ENCODE measurements at regions not wholly inside any gene's neighbourhood (a gene's known extent, or its start where the extent isn't known, plus 50 kb on each side); places are given as distances from the start of the nearest gene placed in this dataset.

DNA sequence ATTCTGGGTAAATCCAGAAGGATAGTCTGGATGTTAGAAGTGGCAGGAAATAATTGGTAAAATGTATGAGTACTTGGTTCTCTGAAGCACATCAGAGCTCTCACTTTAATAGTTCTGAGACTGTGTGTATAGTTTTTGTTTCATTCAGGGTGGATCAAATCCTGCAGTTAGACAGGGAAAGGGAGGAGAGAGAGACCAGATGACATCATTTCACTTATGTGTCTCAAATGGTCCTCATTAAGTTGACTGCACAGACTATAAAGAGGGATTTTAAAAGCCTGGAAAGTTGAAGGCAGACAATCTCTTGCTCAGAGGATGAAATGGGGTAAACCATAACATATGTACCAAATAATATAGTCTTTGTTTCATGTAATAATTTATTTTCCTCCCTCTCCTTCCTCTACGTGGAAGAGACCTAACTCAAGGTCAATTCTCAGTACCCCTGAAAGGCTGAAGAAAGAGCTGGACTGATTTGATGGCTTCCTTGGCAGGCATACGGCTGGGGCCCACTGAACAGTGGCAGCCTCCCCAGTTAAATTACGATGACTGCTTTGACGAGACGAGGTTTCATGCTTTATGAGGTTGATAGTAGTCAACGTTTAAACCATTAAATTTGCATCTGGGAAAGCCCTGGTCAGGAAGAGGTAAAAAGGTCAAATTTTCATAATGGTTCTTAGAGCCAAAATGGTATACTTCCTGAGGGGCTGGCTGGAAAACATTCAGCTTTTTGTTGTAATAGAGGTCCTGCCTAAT is 395.1 kb upstream of the RPS23 start:
- no peaks in the 10 kb centered on the region for H3K36me3 ChIP-seq
- no peak overlapping the region for H3K27ac ChIP-seq
- WGBS, 2 donors, result 37 to 43% methylated on average over 6 of the region's 6 CpGs
- no peak for TF ChIP-seq EP300 (IDR thresholded peaks at IDR 0.05)
- no peak for TF ChIP-seq POLR2A (IDR thresholded peaks at IDR 0.05)
- TF ChIP-seq, protein P1, sequence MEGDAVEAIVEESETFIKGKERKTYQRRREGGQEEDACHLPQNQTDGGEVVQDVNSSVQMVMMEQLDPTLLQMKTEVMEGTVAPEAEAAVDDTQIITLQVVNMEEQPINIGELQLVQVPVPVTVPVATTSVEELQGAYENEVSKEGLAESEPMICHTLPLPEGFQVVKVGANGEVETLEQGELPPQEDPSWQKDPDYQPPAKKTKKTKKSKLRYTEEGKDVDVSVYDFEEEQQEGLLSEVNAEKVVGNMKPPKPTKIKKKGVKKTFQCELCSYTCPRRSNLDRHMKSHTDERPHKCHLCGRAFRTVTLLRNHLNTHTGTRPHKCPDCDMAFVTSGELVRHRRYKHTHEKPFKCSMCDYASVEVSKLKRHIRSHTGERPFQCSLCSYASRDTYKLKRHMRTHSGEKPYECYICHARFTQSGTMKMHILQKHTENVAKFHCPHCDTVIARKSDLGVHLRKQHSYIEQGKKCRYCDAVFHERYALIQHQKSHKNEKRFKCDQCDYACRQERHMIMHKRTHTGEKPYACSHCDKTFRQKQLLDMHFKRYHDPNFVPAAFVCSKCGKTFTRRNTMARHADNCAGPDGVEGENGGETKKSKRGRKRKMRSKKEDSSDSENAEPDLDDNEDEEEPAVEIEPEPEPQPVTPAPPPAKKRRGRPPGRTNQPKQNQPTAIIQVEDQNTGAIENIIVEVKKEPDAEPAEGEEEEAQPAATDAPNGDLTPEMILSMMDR (IDR thresholded peaks at IDR 0.05), result no peak
- no peaks in the 10 kb centered on the region for H3K9me3 ChIP-seq
- DNase-seq (ENCODE audit: low spot score in 2 of 2), result no peak
- no peaks in the 10 kb centered on the region for H3K27me3 ChIP-seq
- H3K4me3 ChIP-seq, result no peak overlapping the region
- peaks cover 0 to 11% (median 0%) of the 10 kb centered on the region in 4 donors for H3K4me1 ChIP-seq

DNA sequence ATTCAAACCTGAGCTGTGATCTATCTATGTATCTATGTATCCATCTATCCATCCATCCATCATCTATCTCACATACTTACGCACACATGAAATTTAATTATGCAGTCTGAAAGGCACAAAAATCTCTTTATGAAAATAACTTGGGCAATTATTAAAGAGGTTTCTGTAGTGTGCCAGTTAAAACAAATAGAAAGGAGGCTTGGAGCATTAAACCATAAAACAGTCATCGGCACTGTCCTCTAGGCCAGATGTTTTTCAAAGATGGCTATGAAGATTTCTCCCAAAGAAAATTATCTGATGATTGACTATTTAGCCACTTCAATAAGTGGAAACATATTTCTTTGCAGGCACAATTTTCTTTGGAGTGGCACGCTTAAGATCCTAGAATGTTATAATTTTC is 392.5 kb upstream of the RPS23 start:
- no peak for DNase-seq (ENCODE audit: low spot score in 2 of 2)
- Histone ChIP-seq H3K27me3 (no peaks in the 10 kb centered on the region), H3K4me1 (peaks cover 0 to 11% (median 0%) of the 10 kb centered on the region in 4 donors), H3K4me3 (no peak overlapping the region), H3K27ac (no peak overlapping the region), H3K9me3 (no peaks in the 10 kb centered on the region), H3K36me3 (no peaks in the 10 kb centered on the region)
- TF ChIP-seq EP300 (IDR thresholded peaks at IDR 0.05), result no peak
- TF ChIP-seq, protein P1 (IDR thresholded peaks at IDR 0.05), result no peak
- TF ChIP-seq POLR2A (IDR thresholded peaks at IDR 0.05), result no peak
- 55 to 63% methylated on average over 3 of the region's 3 CpGs for WGBS, 2 donors

DNA sequence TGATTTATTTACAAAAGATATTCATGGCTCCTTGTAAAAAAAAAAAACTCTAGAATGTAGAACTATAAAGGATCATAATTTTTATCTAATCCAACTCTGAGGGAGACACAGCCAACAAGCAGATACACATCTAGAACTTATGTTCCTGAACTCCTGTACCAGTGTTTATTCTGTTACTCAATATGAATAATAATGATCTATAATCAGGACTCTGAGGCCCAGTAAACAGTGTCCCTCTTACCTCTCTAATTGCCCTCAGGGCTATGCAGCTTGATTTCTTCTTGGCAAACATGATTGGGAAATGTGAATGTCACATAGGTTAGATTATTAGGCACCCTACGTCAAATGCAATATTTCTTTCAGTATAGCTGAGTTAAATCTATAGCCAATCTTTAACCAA is 391.6 kb upstream of the RPS23 start:
- H3K9me3 ChIP-seq, result no peaks in the 10 kb centered on the region
- peak overlapping the region in 1 of 4 donors; percentile 3 for H3K27ac ChIP-seq
- DNase-seq (ENCODE audit: low spot score in 2 of 2), result no peak

DNA sequence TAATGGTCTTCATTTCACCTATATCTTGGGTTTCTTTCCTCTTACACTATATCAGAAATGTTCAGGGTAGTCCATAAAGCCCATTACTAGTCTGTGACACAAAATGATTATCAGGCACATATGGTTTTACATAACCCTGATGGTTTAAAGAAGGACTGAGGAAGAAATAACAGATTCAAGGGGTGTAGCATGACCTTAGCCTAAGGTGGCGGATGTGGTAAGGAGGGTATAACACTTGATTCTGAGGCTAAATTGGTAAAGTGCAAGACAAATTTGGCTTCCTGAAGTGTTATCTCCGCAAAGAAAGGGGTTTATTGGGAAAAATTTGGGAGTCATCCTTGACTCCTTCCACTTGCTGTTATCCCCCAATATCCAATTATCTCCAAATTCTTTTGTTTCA is 388.2 kb upstream of the RPS23 start:
- no peak for DNase-seq (ENCODE audit: low spot score in 2 of 2)
- Histone ChIP-seq H3K4me3 (no peak overlapping the region), H3K27me3 (no peaks in the 10 kb centered on the region), H3K27ac (no peak overlapping the region), H3K4me1 (peaks cover 0 to 15% (median 0%) of the 10 kb centered on the region in 4 donors), H3K36me3 (no peaks in the 10 kb centered on the region), H3K9me3 (no peaks in the 10 kb centered on the region)
- TF ChIP-seq POLR2A (IDR thresholded peaks at IDR 0.05) (no peak), EP300 (IDR thresholded peaks at IDR 0.05) (no peak)
- TF ChIP-seq, protein P1 (IDR thresholded peaks at IDR 0.05), result no peak
- 94 to 99% methylated on average over 2 of the region's 2 CpGs for WGBS, 2 donors

More for the DNA sequence above, 391.6 kb upstream of the RPS23 start:
- Histone ChIP-seq H3K4me3 (no peak overlapping the region), H3K4me1 (peaks cover 0 to 15% (median 0%) of the 10 kb centered on the region in 4 donors), H3K27me3 (no peaks in the 10 kb centered on the region), H3K36me3 (no peaks in the 10 kb centered on the region)
- 82 to 88% methylated on average over 1 of the region's 1 CpG for WGBS, 2 donors
- TF ChIP-seq EP300 (IDR thresholded peaks at IDR 0.05) (no peak), POLR2A (IDR thresholded peaks at IDR 0.05) (no peak)
- TF ChIP-seq, protein P1 (IDR thresholded peaks at IDR 0.05), result no peak

DNA sequence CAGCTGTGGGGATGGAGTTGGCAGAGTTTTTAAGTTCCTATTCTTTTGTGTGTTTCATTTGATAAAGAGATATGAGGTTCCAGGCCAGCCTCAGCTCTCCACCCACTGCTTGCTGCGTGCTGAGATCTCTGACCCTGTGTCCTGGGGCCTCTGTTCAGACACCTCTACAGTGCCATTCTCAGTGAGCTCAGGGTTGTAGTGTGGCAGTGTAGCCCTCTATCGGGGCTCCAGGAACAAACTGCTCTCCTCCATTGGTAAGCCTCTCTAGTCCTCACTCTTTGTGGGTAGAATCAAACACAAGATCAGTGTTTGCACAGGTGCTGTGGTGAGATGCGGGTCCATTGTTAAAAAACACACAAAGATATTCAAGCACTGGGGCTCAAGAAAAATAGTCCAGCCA is 386.6 kb upstream of the RPS23 start:
- Histone ChIP-seq H3K27me3 (no peaks in the 10 kb centered on the region), H3K9me3 (no peaks in the 10 kb centered on the region), H3K27ac (no peak overlapping the region), H3K4me1 (peaks cover 0 to 6% (median 0%) of the 10 kb centered on the region in 4 donors), H3K36me3 (no peaks in the 10 kb centered on the region), H3K4me3 (no peak overlapping the region)
- TF ChIP-seq, protein P1 (IDR thresholded peaks at IDR 0.05), result no peak
- no peak for TF ChIP-seq POLR2A (IDR thresholded peaks at IDR 0.05)
- DNase-seq (ENCODE audit: low spot score in 2 of 2), result no peak
- 52 to 66% methylated on average over 3 of the region's 3 CpGs for WGBS, 2 donors

Measured in tibial nerve (tissue), 4 donors.